Endodermal cell (in vitro differentiated cells): ENCODE measurements at regions not wholly inside any gene's neighbourhood (a gene's known extent, or its start where the extent isn't known, plus 50 kb on each side); places are given as distances from the start of the nearest gene placed in this dataset.

Source experiments
- DNase-seq: peaks from one replicate; pipeline ENCODE4 v3.0.0-alpha.2; 2017
- H3K27ac ChIP-seq: 2 replicates; pipeline ENCODE4 v1.5.1; 2013; ENCODE audit warnings: mild to moderate bottlenecking, low read depth, low read length, moderate library complexity
- H3K27me3 ChIP-seq: 2 replicates; pipeline ENCODE4 v1.6.1; 2013; ENCODE audit warnings: mild to moderate bottlenecking, low read length, moderate library complexity; ENCODE audit not compliant: insufficient read depth, control insufficient read depth, poor library complexity, severe bottlenecking
- H3K36me3 ChIP-seq: 2 replicates; pipeline ENCODE4 v1.7.0; 2013; ENCODE audit warnings: mild to moderate bottlenecking, low read length, moderate library complexity; ENCODE audit not compliant: control insufficient read depth, insufficient read depth
- H3K4me1 ChIP-seq: one replicate; pipeline ENCODE4 v1.7.0; 2013; ENCODE audit warnings: low read length; ENCODE audit not compliant: control insufficient read depth, insufficient read depth
- H3K4me3 ChIP-seq: 2 replicates; pipeline ENCODE4 v1.5.1; 2013; ENCODE audit warnings: mild to moderate bottlenecking, low read length, moderate library complexity
- H3K9ac ChIP-seq: 2 replicates; pipeline ENCODE4 v1.6.1; 2013; ENCODE audit warnings: mild to moderate bottlenecking, low read length, moderate library complexity; ENCODE audit not compliant: poor library complexity, severe bottlenecking; ENCODE audit errors: extremely low read depth
- H3K9me3 ChIP-seq: 2 replicates; pipeline ENCODE4 v1.6.1; 2013; ENCODE audit warnings: mild to moderate bottlenecking, low read length, moderate library complexity; ENCODE audit not compliant: control insufficient read depth
- H3K27ac Mint-ChIP-seq: 2 replicates; pipeline ENCODE4 v1.8.0; 2020; ENCODE audit warnings: mixed read lengths
- H3K27me3 Mint-ChIP-seq: 2 replicates; pipeline ENCODE4 v1.8.0; 2021; ENCODE audit warnings: mild to moderate bottlenecking, mixed read lengths; ENCODE audit not compliant: insufficient read depth
- H3K36me3 Mint-ChIP-seq: 2 replicates; pipeline ENCODE4 v1.8.0; 2020; ENCODE audit warnings: low read depth, mixed read lengths
- H3K4me1 Mint-ChIP-seq: 2 replicates; pipeline ENCODE4 v1.8.0; 2020; ENCODE audit warnings: mixed read lengths
- H3K4me3 Mint-ChIP-seq: 2 replicates; pipeline ENCODE4 v1.8.0; 2020; ENCODE audit warnings: mild to moderate bottlenecking, moderate library complexity, mixed read lengths
- H3K9me3 Mint-ChIP-seq: 2 replicates; pipeline ENCODE4 v1.8.0; 2020; ENCODE audit warnings: mild to moderate bottlenecking, mixed read lengths
- CTCF ChIP-seq: fragments of 200-600 bp; sonication (generic); conservative IDR thresholded peaks from 2 replicates; pipeline ENCODE4 v1.5.0; 2021; ENCODE audit warnings: antibody characterized with exemption, mild to moderate bottlenecking
- WGBS, 2 experiments: methylation state at CpG; one replicate each; pipeline versions ENCODE4 v1.1.5 to v1.1.7; 2013; ENCODE audit warnings: missing lambda C conversion rate in 2 of 2, mixed read lengths in 1 of 2; ENCODE audit not compliant: insufficient coverage in 1 of 2, insufficient read length in 1 of 2; 5-methylcytosine and 5-hydroxymethylcytosine counted together

GRCh38 chr10:110379831-110380230 lies 75.1 kb upstream of the SMNDC1 start:
- H3K9me3 ChIP-seq: peaks cover 5% of the 10 kb centered on the region
- WGBS, 2 experiments: 65 to 88% methylated on average over 1 of the region's 2 CpGs
- Mint-ChIP-seq H3K27me3 (no peaks in the 10 kb centered on the region), H3K9me3 (peaks cover 2% of the 10 kb centered on the region), H3K4me3 (no peak overlapping the region), H3K27ac (no peak overlapping the region), H3K4me1 (peaks cover 12% of the 10 kb centered on the region), H3K36me3 (no peaks in the 10 kb centered on the region)
- H3K4me3 ChIP-seq: no peak overlapping the region
- TF ChIP-seq CTCF: no peak
- no peaks in the 10 kb centered on the region for H3K27me3 ChIP-seq
- no peak overlapping the region for H3K27ac ChIP-seq
- H3K36me3 ChIP-seq: no peaks in the 10 kb centered on the region
- H3K9ac ChIP-seq: no peak overlapping the region
- DNase-seq: no peak
- peaks cover 5% of the 10 kb centered on the region for H3K4me1 ChIP-seq

- H3K9me3 ChIP-seq: peaks cover 5% of the 10 kb centered on the region
- H3K27me3 Mint-ChIP-seq: no peaks in the 10 kb centered on the region
Measured at GRCh38 chr10:110380293-110380692, 75.6 kb upstream of the SMNDC1 start.

GRCh38 chr10:110382695-110383094 lies 78.0 kb upstream of the SMNDC1 start:
- Mint-ChIP-seq H3K36me3 (no peaks in the 10 kb centered on the region), H3K27ac (no peak overlapping the region), H3K9me3 (peaks cover 2% of the 10 kb centered on the region), H3K4me1 (peaks cover 1% of the 10 kb centered on the region), H3K27me3 (no peaks in the 10 kb centered on the region), H3K4me3 (no peak overlapping the region)
- H3K9ac ChIP-seq: no peak overlapping the region
- no peaks in the 10 kb centered on the region for H3K4me1 ChIP-seq
- no peaks in the 10 kb centered on the region for H3K36me3 ChIP-seq
- no peak for TF ChIP-seq CTCF
- H3K4me3 ChIP-seq: no peak overlapping the region
- H3K9me3 ChIP-seq: peaks cover 5% of the 10 kb centered on the region
- H3K27ac ChIP-seq: no peak overlapping the region
- DNase-seq: no peak
- no peaks in the 10 kb centered on the region for H3K27me3 ChIP-seq
- WGBS, 2 experiments: 89 to 90% methylated on average over 3 to 5 of the region's 5 CpGs

More at GRCh38 chr10:110380293-110380692, 75.6 kb upstream of the SMNDC1 start:
- Mint-ChIP-seq H3K4me1 (peaks cover 12% of the 10 kb centered on the region), H3K4me3 (no peak overlapping the region), H3K9me3 (peaks cover 2% of the 10 kb centered on the region), H3K36me3 (no peaks in the 10 kb centered on the region), H3K27ac (no peak overlapping the region)
- no peaks in the 10 kb centered on the region for H3K36me3 ChIP-seq
- no peak for TF ChIP-seq CTCF
- no peak overlapping the region for H3K4me3 ChIP-seq
- peaks cover 5% of the 10 kb centered on the region for H3K4me1 ChIP-seq
- no peak overlapping the region for H3K9ac ChIP-seq
- no peak overlapping the region for H3K27ac ChIP-seq
- no peaks in the 10 kb centered on the region for H3K27me3 ChIP-seq
- DNase-seq: no peak
